ENCODE measurements at regions not wholly inside any gene's neighbourhood (a gene's known extent, or its start where the extent isn't known, plus 50 kb on each side); places are given as distances from the start of the nearest gene placed in this dataset.

- no peaks in the 10 kb centered on the region for H4K20me1 ChIP-seq (ENCODE audit: insufficient read depth, low read length)
- TF ChIP-seq EZH2 (optimal IDR thresholded peaks at IDR 0.05; ENCODE audit: low read depth, low read length) (no peak), EZH2phosphoT487 (IDR thresholded peaks at IDR 0.05; ENCODE audit: low read length) (no peak), CTCF (IDR thresholded peaks at IDR 0.05; ENCODE audit: low read length) (no peak)
- H3K27me3 ChIP-seq (replicated peaks; ENCODE audit: insufficient read depth, low read length) = no peaks in the 10 kb centered on the region
- H3K9me3 ChIP-seq (replicated peaks; ENCODE audit: insufficient read depth, low read length) = no peaks in the 10 kb centered on the region
- H3K9me2 ChIP-seq (replicated peaks; ENCODE audit: insufficient read depth, low read length) = no peaks in the 10 kb centered on the region
- no peak overlapping the region for H3K27ac ChIP-seq (ENCODE audit: low read length)
- DNase-seq = no peak
- H3K4me1 ChIP-seq (ENCODE audit: low read length) = no peaks in the 10 kb centered on the region
- H2AFZ ChIP-seq (ENCODE audit: low read length) = no peak overlapping the region
- no peak overlapping the region for H3K9ac ChIP-seq (ENCODE audit: low read length)
- H3F3A ChIP-seq (ENCODE audit: insufficient read depth, low read length) = no peaks in the 10 kb centered on the region
- H3K79me2 ChIP-seq (ENCODE audit: low read length) = no peaks in the 10 kb centered on the region
- no peak overlapping the region for H3K4me2 ChIP-seq (ENCODE audit: low read depth, low read length)
- H3K36me3 ChIP-seq (replicated peaks; ENCODE audit: insufficient read depth, low read length) = no peaks in the 10 kb centered on the region
- H3K4me3 ChIP-seq (ENCODE audit: low read length) = no peak overlapping the region
These were observed 392.0 kb downstream of the ZSWIM6 start for GRCh38 chr5:61724102-61724501.

- H3K9me3 ChIP-seq (replicated peaks; ENCODE audit: insufficient read depth, low read length) = no peaks in the 10 kb centered on the region
- no peak for DNase-seq
- no peak overlapping the region for H3K9ac ChIP-seq (ENCODE audit: low read length)
- TF ChIP-seq CTCF (IDR thresholded peaks at IDR 0.05; ENCODE audit: low read length) (no peak), EZH2 (optimal IDR thresholded peaks at IDR 0.05; ENCODE audit: low read depth, low read length) (no peak), EZH2phosphoT487 (IDR thresholded peaks at IDR 0.05; ENCODE audit: low read length) (no peak)
- H3K27ac ChIP-seq (ENCODE audit: low read length) = no peak overlapping the region
- H3K4me3 ChIP-seq (ENCODE audit: low read length) = no peak overlapping the region
- no peaks in the 10 kb centered on the region for H3K79me2 ChIP-seq (ENCODE audit: low read length)
- H3K4me2 ChIP-seq (ENCODE audit: low read depth, low read length) = no peak overlapping the region
- H3F3A ChIP-seq (ENCODE audit: insufficient read depth, low read length) = no peaks in the 10 kb centered on the region
- H3K36me3 ChIP-seq (replicated peaks; ENCODE audit: insufficient read depth, low read length) = no peaks in the 10 kb centered on the region
- no peaks in the 10 kb centered on the region for H4K20me1 ChIP-seq (ENCODE audit: insufficient read depth, low read length)
- H2AFZ ChIP-seq (ENCODE audit: low read length) = no peak overlapping the region
- no peaks in the 10 kb centered on the region for H3K9me2 ChIP-seq (replicated peaks; ENCODE audit: insufficient read depth, low read length)
- H3K4me1 ChIP-seq (ENCODE audit: low read length) = no peaks in the 10 kb centered on the region
- no peaks in the 10 kb centered on the region for H3K27me3 ChIP-seq (replicated peaks; ENCODE audit: insufficient read depth, low read length)
These were observed 396.2 kb downstream of the ZSWIM6 start for GRCh38 chr5:61728287-61728686.

- Histone ChIP-seq H3K27me3 (replicated peaks; ENCODE audit: insufficient read depth, low read length) (no peaks in the 10 kb centered on the region), H3K4me3 (ENCODE audit: low read length) (no peak overlapping the region), H3K4me2 (ENCODE audit: low read depth, low read length) (no peak overlapping the region), H3K9ac (ENCODE audit: low read length) (no peak overlapping the region), H4K20me1 (ENCODE audit: insufficient read depth, low read length) (no peaks in the 10 kb centered on the region), H3K27ac (ENCODE audit: low read length) (no peak overlapping the region), H3K4me1 (ENCODE audit: low read length) (no peaks in the 10 kb centered on the region), H3K9me2 (replicated peaks; ENCODE audit: insufficient read depth, low read length) (no peaks in the 10 kb centered on the region), H3K9me3 (replicated peaks; ENCODE audit: insufficient read depth, low read length) (no peaks in the 10 kb centered on the region), H3K36me3 (replicated peaks; ENCODE audit: insufficient read depth, low read length) (no peaks in the 10 kb centered on the region), H3F3A (ENCODE audit: insufficient read depth, low read length) (no peaks in the 10 kb centered on the region), H3K79me2 (ENCODE audit: low read length) (no peaks in the 10 kb centered on the region), H2AFZ (ENCODE audit: low read length) (no peak overlapping the region)
- TF ChIP-seq CTCF (IDR thresholded peaks at IDR 0.05; ENCODE audit: low read length) = no peak
- TF ChIP-seq EZH2phosphoT487 (IDR thresholded peaks at IDR 0.05; ENCODE audit: low read length) = no peak
- no peak for TF ChIP-seq EZH2 (optimal IDR thresholded peaks at IDR 0.05; ENCODE audit: low read depth, low read length)
- DNase-seq = no peak
These were observed 398.8 kb downstream of the ZSWIM6 start for GRCh38 chr5:61730866-61731265.
